SU-DHL-6 (cell line): ENCODE measurements at regions not wholly inside any gene's neighbourhood (a gene's known extent, or its start where the extent isn't known, plus 50 kb on each side); places are given as distances from the start of the nearest gene placed in this dataset.
"Not testable (repeated sequence)": the region's sequence is repeated elsewhere in the genome, so short reads cannot be mapped to it uniquely, and the experiment has no call there.

Source experiments
- H2AFZ ChIP-seq: fragments of 200-600 bp; sonication (generic); 2 replicates; pipeline ENCODE4 v1.6.1; 2014; ENCODE audit warnings: low read depth, mild to moderate bottlenecking, moderate library complexity, mixed read lengths, antibody characterized with exemption, low read length; ENCODE audit not compliant: severe bottlenecking
- H3F3A ChIP-seq: fragments of 200-600 bp; shearing (Covaris generic); 2 replicates; pipeline ENCODE4 v1.6.0; 2016; ENCODE audit warnings: antibody characterized with exemption, mild to moderate bottlenecking; ENCODE audit not compliant: insufficient read depth
- H3K27ac ChIP-seq: fragments of 200-600 bp; sonication (generic); 2 replicates; pipeline ENCODE4 v1.5.1; 2016; ENCODE audit warnings: low read depth, mild to moderate bottlenecking, low read length, moderate library complexity, mixed read lengths
- H3K27me3 ChIP-seq: fragments of 200-600 bp; sonication (generic), shearing (Covaris generic); 2 replicates; pipeline ENCODE4 v1.6.0; 2014; ENCODE audit warnings: mild to moderate bottlenecking, low read length
- H3K36me3 ChIP-seq: fragments of 200-600 bp; sonication (generic); 2 replicates; pipeline ENCODE4 v1.6.1; 2014; ENCODE audit warnings: mild to moderate bottlenecking, low read length, mixed read lengths
- H3K4me2 ChIP-seq: fragments of 300-600, 200-600 bp; shearing (Covaris generic), sonication (generic); 2 replicates; pipeline ENCODE4 v1.6.0; 2014; ENCODE audit warnings: low read length, low read depth, mild to moderate bottlenecking; ENCODE audit not compliant: poor library complexity, severe bottlenecking
- H3K4me3 ChIP-seq: fragments of 200-600 bp; sonication (generic); 2 replicates; pipeline ENCODE4 v1.5.1; 2014; ENCODE audit warnings: antibody characterized with exemption, low read length, mild to moderate bottlenecking, mixed read lengths; ENCODE audit not compliant: insufficient read depth, poor library complexity, severe bottlenecking
- H3K79me2 ChIP-seq: fragments of 200-600 bp; sonication (generic); 2 replicates; pipeline ENCODE4 v1.6.1; 2014; ENCODE audit warnings: mild to moderate bottlenecking, low read length, moderate library complexity; ENCODE audit not compliant: insufficient read depth
- H3K9ac ChIP-seq: fragments of 200-600 bp; sonication (generic); 2 replicates; pipeline ENCODE4 v1.7.0; 2014; ENCODE audit warnings: mild to moderate bottlenecking, low read length
- H3K9me2 ChIP-seq: fragments of 200-600 bp; sonication (generic); replicated peaks from 2 replicates; pipeline ENCODE4 v1.6.1; 2014; ENCODE audit warnings: low read length; ENCODE audit not compliant: insufficient read depth
- H3K9me3 ChIP-seq: fragments of 200-600 bp; sonication (generic); 2 replicates; pipeline ENCODE4 v1.6.1; 2014; ENCODE audit warnings: low read length, mixed read lengths; ENCODE audit not compliant: insufficient read depth
- H4K20me1 ChIP-seq: fragments of 200-600 bp; sonication (generic); 2 replicates; pipeline ENCODE4 v1.6.1; 2014; ENCODE audit warnings: low read depth, mild to moderate bottlenecking, antibody characterized with exemption, low read length, moderate library complexity, mixed read lengths
- CTCF ChIP-seq: fragments of 200-600 bp; sonication (generic); IDR thresholded peaks from one replicate; pipeline ENCODE4 v1.5.1; 2017; ENCODE audit warnings: antibody characterized with exemption, mild to moderate bottlenecking, low read length, moderate library complexity; ENCODE audit not compliant: insufficient read depth, poor library complexity, severe bottlenecking
- EZH2phosphoT487 ChIP-seq: fragments of 200-600 bp; sonication (generic), shearing (Covaris generic); conservative IDR thresholded peaks from 2 replicates; pipeline ENCODE4 v1.6.1; 2018; ENCODE audit warnings: mild to moderate bottlenecking, antibody characterized with exemption, low read length, moderate library complexity, mixed read lengths

GRCh38 chr9:85858056-85858750 is 82.7 kb upstream of the NAA35 start:
- no peak for TF ChIP-seq EZH2phosphoT487
- no peak for TF ChIP-seq CTCF
- no peaks in the 10 kb centered on the region for H3K9me2 ChIP-seq
- H2AFZ ChIP-seq: no peak overlapping the region
- no peak overlapping the region for H3K27ac ChIP-seq
- no peak overlapping the region for H3K4me2 ChIP-seq
- no peaks in the 10 kb centered on the region for H4K20me1 ChIP-seq
- H3K9me3 ChIP-seq: no peaks in the 10 kb centered on the region
- no peak overlapping the region for H3K9ac ChIP-seq
- no peaks in the 10 kb centered on the region for H3K27me3 ChIP-seq
- no peak overlapping the region for H3K4me3 ChIP-seq
- H3K79me2 ChIP-seq: no peaks in the 10 kb centered on the region
- no peaks in the 10 kb centered on the region for H3F3A ChIP-seq
- H3K36me3 ChIP-seq: no peaks in the 10 kb centered on the region

- Histone ChIP-seq H2AFZ (no peak overlapping the region), H3K27ac (no peak overlapping the region), H3K4me2 (no peak overlapping the region), H3K27me3 (no peaks in the 10 kb centered on the region), H3K36me3 (no peaks in the 10 kb centered on the region), H3K9me3 (no peaks in the 10 kb centered on the region), H3F3A (no peaks in the 10 kb centered on the region), H3K9me2 (no peaks in the 10 kb centered on the region), H4K20me1 (no peaks in the 10 kb centered on the region), H3K9ac (no peak overlapping the region), H3K4me3 (no peak overlapping the region), H3K79me2 (no peaks in the 10 kb centered on the region)
- no peak for TF ChIP-seq CTCF
Measured at GRCh38 chr9:85859765-85860164, 81.2 kb upstream of the NAA35 start.

- not testable (repeated sequence) for H2AFZ ChIP-seq, H3K4me2 ChIP-seq, H3K79me2 ChIP-seq, H3K36me3 ChIP-seq, H3F3A ChIP-seq, H4K20me1 ChIP-seq, H3K4me3 ChIP-seq, H3K9me2 ChIP-seq, H3K27me3 ChIP-seq, H3K9me3 ChIP-seq, H3K9ac ChIP-seq, H3K27ac ChIP-seq
Measured at GRCh38 chr9:85861882-85862281, 79.1 kb upstream of the NAA35 start.

GRCh38 chr9:85863875-85864274 is 77.1 kb upstream of the NAA35 start:
- H3K9ac ChIP-seq: no peak overlapping the region
- no peaks in the 10 kb centered on the region for H4K20me1 ChIP-seq
- TF ChIP-seq CTCF: no peak
- TF ChIP-seq EZH2phosphoT487: no peak
- H3K9me2 ChIP-seq: no peaks in the 10 kb centered on the region
- H3K9me3 ChIP-seq: no peaks in the 10 kb centered on the region
- H3K27ac ChIP-seq: no peak overlapping the region
- no peaks in the 10 kb centered on the region for H3K36me3 ChIP-seq
- H3F3A ChIP-seq: no peaks in the 10 kb centered on the region
- H3K4me3 ChIP-seq: no peak overlapping the region
- no peak overlapping the region for H3K4me2 ChIP-seq
- H3K79me2 ChIP-seq: no peaks in the 10 kb centered on the region
- H2AFZ ChIP-seq: no peak overlapping the region
- no peaks in the 10 kb centered on the region for H3K27me3 ChIP-seq
